ENCODE measurements at regions not wholly inside any gene's neighbourhood (a gene's known extent, or its start where the extent isn't known, plus 50 kb on each side); places are given as distances from the start of the nearest gene placed in this dataset.

- TF ChIP-seq CTCF (conservative IDR thresholded peaks at IDR 0.05; ENCODE audit: low read length) (no peak), EZH2phosphoT487 (IDR thresholded peaks at IDR 0.05; ENCODE audit: borderline replicate concordance) (no peak)
- no peaks in the 10 kb centered on the region for H3K27me3 ChIP-seq (ENCODE audit: insufficient read depth, low read length, poor library complexity, severe bottlenecking)
- H4K20me1 ChIP-seq (ENCODE audit: insufficient read depth, low read length, poor library complexity, severe bottlenecking): no peaks in the 10 kb centered on the region
- H3F3A ChIP-seq (ENCODE audit: low read depth): no peaks in the 10 kb centered on the region
- no peak overlapping the region for H2AFZ ChIP-seq (ENCODE audit: low read length)
- no peaks in the 10 kb centered on the region for H3K9me2 ChIP-seq (replicated peaks; ENCODE audit: low read depth, low read length)
- H3K4me2 ChIP-seq (ENCODE audit: low read depth, low read length, poor library complexity, severe bottlenecking): no peak overlapping the region
- no peak overlapping the region for H3K9ac ChIP-seq (ENCODE audit: low read depth, low read length, poor library complexity, severe bottlenecking)
- no peaks in the 10 kb centered on the region for H3K36me3 ChIP-seq (ENCODE audit: insufficient read depth, low read length)
- no peaks in the 10 kb centered on the region for H3K9me3 ChIP-seq (ENCODE audit: insufficient read depth, low read depth, low read length)
- no peak overlapping the region for H3K4me3 ChIP-seq (ENCODE audit: low read length, poor library complexity, severe bottlenecking)
- no peaks in the 10 kb centered on the region for H3K4me1 ChIP-seq (ENCODE audit: insufficient read depth, low read length, poor library complexity, severe bottlenecking)
- H3K79me2 ChIP-seq (ENCODE audit: insufficient read depth, low read length): no peaks in the 10 kb centered on the region
Observed at GRCh38 chr6:166814390-166814789, 142.0 kb downstream of the RNASET2 start.

- Histone ChIP-seq H3K4me3 (ENCODE audit: low read length, poor library complexity, severe bottlenecking) (no peak overlapping the region), H2AFZ (ENCODE audit: low read length) (no peak overlapping the region), H3K9me2 (replicated peaks; ENCODE audit: low read depth, low read length) (no peaks in the 10 kb centered on the region), H3K27me3 (ENCODE audit: insufficient read depth, low read length, poor library complexity, severe bottlenecking) (no peaks in the 10 kb centered on the region), H3K79me2 (ENCODE audit: insufficient read depth, low read length) (no peaks in the 10 kb centered on the region), H3F3A (ENCODE audit: low read depth) (no peaks in the 10 kb centered on the region), H3K4me1 (ENCODE audit: insufficient read depth, low read length, poor library complexity, severe bottlenecking) (no peaks in the 10 kb centered on the region), H3K9ac (ENCODE audit: low read depth, low read length, poor library complexity, severe bottlenecking) (no peak overlapping the region), H3K9me3 (ENCODE audit: insufficient read depth, low read depth, low read length) (no peaks in the 10 kb centered on the region), H4K20me1 (ENCODE audit: insufficient read depth, low read length, poor library complexity, severe bottlenecking) (no peaks in the 10 kb centered on the region), H3K36me3 (ENCODE audit: insufficient read depth, low read length) (no peaks in the 10 kb centered on the region), H3K4me2 (ENCODE audit: low read depth, low read length, poor library complexity, severe bottlenecking) (no peak overlapping the region)
- TF ChIP-seq CTCF (conservative IDR thresholded peaks at IDR 0.05; ENCODE audit: low read length) (no peak), EZH2phosphoT487 (IDR thresholded peaks at IDR 0.05; ENCODE audit: borderline replicate concordance) (no peak)
Observed at GRCh38 chr6:166813461-166813860, 142.9 kb downstream of the RNASET2 start.

- H3K27me3 ChIP-seq (ENCODE audit: insufficient read depth, low read length, poor library complexity, severe bottlenecking): no peaks in the 10 kb centered on the region
- no peaks in the 10 kb centered on the region for H3K79me2 ChIP-seq (ENCODE audit: insufficient read depth, low read length)
- TF ChIP-seq EZH2phosphoT487 (IDR thresholded peaks at IDR 0.05; ENCODE audit: borderline replicate concordance) (no peak), CTCF (conservative IDR thresholded peaks at IDR 0.05; ENCODE audit: low read length) (no peak)
- H3K9me3 ChIP-seq (ENCODE audit: insufficient read depth, low read depth, low read length): peaks cover 4% of the 10 kb centered on the region; the same call in 1 of the 2 replicates
- H3K4me2 ChIP-seq (ENCODE audit: low read depth, low read length, poor library complexity, severe bottlenecking): no peak overlapping the region
- no peaks in the 10 kb centered on the region for H3K36me3 ChIP-seq (ENCODE audit: insufficient read depth, low read length)
- no peaks in the 10 kb centered on the region for H3K9me2 ChIP-seq (replicated peaks; ENCODE audit: low read depth, low read length)
- no peak overlapping the region for H3K4me3 ChIP-seq (ENCODE audit: low read length, poor library complexity, severe bottlenecking)
- H4K20me1 ChIP-seq (ENCODE audit: insufficient read depth, low read length, poor library complexity, severe bottlenecking): no peaks in the 10 kb centered on the region
- no peak overlapping the region for H2AFZ ChIP-seq (ENCODE audit: low read length)
- H3K9ac ChIP-seq (ENCODE audit: low read depth, low read length, poor library complexity, severe bottlenecking): no peak overlapping the region
- no peaks in the 10 kb centered on the region for H3F3A ChIP-seq (ENCODE audit: low read depth)
- no peaks in the 10 kb centered on the region for H3K4me1 ChIP-seq (ENCODE audit: insufficient read depth, low read length, poor library complexity, severe bottlenecking)
Observed at GRCh38 chr6:166810864-166811263, 145.5 kb downstream of the RNASET2 start.

All from Loucy (cell line).